ENCODE measurements at regions not wholly inside any gene's neighbourhood (a gene's known extent, or its start where the extent isn't known, plus 50 kb on each side); places are given as distances from the start of the nearest gene placed in this dataset.
A peak's percentile ranks its signal among the peaks of the same experiment; 100 is the strongest.

- DNase-seq (no peak), ATAC-seq (peak in 1 of 8 donors; percentile 11)
- Histone ChIP-seq H3K4me3 (no peak overlapping the region), H3K4me1 (no peaks in the 10 kb centered on the region), H3K9me3 (no peaks in the 10 kb centered on the region), H3K27me3 (no peaks in the 10 kb centered on the region), H3K36me3 (no peaks in the 10 kb centered on the region), H3K27ac (no peak overlapping the region)
- intact Hi-C loops (cut with DNase I), result no loop called here
- no peak for TF ChIP-seq CTCF (IDR thresholded peaks at IDR 0.05)
- 54 to 63% methylated on average over 1 of the region's 1 CpG for WGBS, 2 donors
Measured at GRCh38 chr21:17414766-17415165, 98.1 kb upstream of the CXADR start.

- ATAC-seq (no peak), DNase-seq (no peak)
- intact Hi-C loops (cut with DNase I), result no loop called here
- TF ChIP-seq CTCF (IDR thresholded peaks at IDR 0.05), result no peak
- Histone ChIP-seq H3K4me1 (no peaks in the 10 kb centered on the region), H3K9me3 (no peaks in the 10 kb centered on the region), H3K27me3 (no peaks in the 10 kb centered on the region), H3K27ac (no peak overlapping the region), H3K36me3 (no peaks in the 10 kb centered on the region), H3K4me3 (no peak overlapping the region)
- 51 to 62% methylated on average over 2 of the region's 2 CpGs for WGBS, 2 donors
Measured at GRCh38 chr21:17416139-17416538, 96.7 kb upstream of the CXADR start.

- intact Hi-C loops (cut with DNase I), result no loop called here
- no peaks in the 10 kb centered on the region for H3K4me1 ChIP-seq
- TF ChIP-seq CTCF (IDR thresholded peaks at IDR 0.05), result no peak
- no peak overlapping the region for H3K27ac ChIP-seq
- WGBS, 2 donors, result 31 to 78% methylated on average over 2 of the region's 2 CpGs
- ATAC-seq (no peak), DNase-seq (no peak)
- no peak overlapping the region for H3K4me3 ChIP-seq
- no peaks in the 10 kb centered on the region for H3K9me3 ChIP-seq
- no peaks in the 10 kb centered on the region for H3K27me3 ChIP-seq
- H3K36me3 ChIP-seq, result no peaks in the 10 kb centered on the region
Measured at GRCh38 chr21:17422931-17423330, 89.9 kb upstream of the CXADR start.

- 78 to 80% methylated on average over 7 of the region's 7 CpGs for WGBS, 2 donors
- ATAC-seq, result no peak
Measured at GRCh38 chr21:17427157-17427556, 85.7 kb upstream of the CXADR start.

More at GRCh38 chr21:17427157-17427556, 85.7 kb upstream of the CXADR start:
- Histone ChIP-seq H3K4me1 (no peaks in the 10 kb centered on the region), H3K4me3 (no peak overlapping the region), H3K9me3 (no peaks in the 10 kb centered on the region), H3K27me3 (no peaks in the 10 kb centered on the region), H3K36me3 (no peaks in the 10 kb centered on the region), H3K27ac (no peak overlapping the region)
- TF ChIP-seq CTCF (IDR thresholded peaks at IDR 0.05), result no peak
- intact Hi-C loops (cut with DNase I), result no loop called here
- no peak for DNase-seq
